Hepatocyte (in vitro differentiated cells): ENCODE measurements at regions not wholly inside any gene's neighbourhood (a gene's known extent, or its start where the extent isn't known, plus 50 kb on each side); places are given as distances from the start of the nearest gene placed in this dataset.

ENCODE experiments used
- EZH2 ChIP-seq: fragments of 200-600 bp; sonication (generic); IDR thresholded peaks from 2 replicates; pipeline ENCODE4 v1.6.1; 2016; ENCODE audit warnings: antibody characterized with exemption, mild to moderate bottlenecking, borderline replicate concordance
- TF ChIP-seq, protein P1 (sequence below): fragments of 200-600 bp; sonication (generic); IDR thresholded peaks from 2 replicates; pipeline ENCODE4 v1.5.1; 2016; ENCODE audit warnings: antibody characterized with exemption, mild to moderate bottlenecking; ENCODE audit not compliant: poor library complexity

DNA sequence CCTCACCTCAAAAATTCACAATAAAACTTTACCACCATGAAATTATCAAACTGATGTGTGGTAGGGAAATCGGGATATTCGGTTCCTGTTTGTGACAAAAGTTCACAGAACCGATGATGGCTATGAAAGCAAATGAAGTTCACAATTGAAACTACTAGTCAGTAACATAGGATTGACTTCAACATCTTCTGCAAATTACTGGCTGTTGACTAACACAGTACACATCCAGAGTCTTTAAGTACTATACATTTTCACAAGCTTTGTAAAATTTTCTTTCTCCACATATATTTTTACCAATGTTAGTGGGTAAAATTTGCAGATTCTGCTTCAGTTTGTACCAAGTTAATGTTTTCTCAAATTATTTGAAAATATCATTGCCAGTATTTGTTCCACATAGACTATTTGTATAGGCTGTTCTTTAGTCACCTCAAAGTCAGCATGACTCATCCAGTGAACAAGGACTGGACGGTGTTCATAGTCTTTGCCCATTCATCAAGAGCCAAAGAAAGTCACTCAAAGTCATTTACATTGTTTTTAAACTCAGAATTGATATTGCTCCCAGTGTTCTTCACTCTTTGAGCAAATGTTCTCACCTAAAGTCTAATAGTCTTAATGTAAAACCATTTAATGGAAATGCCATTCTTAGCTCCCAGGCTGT is 213.4 kb downstream of the USP25 start:
- TF ChIP-seq, protein P1, sequence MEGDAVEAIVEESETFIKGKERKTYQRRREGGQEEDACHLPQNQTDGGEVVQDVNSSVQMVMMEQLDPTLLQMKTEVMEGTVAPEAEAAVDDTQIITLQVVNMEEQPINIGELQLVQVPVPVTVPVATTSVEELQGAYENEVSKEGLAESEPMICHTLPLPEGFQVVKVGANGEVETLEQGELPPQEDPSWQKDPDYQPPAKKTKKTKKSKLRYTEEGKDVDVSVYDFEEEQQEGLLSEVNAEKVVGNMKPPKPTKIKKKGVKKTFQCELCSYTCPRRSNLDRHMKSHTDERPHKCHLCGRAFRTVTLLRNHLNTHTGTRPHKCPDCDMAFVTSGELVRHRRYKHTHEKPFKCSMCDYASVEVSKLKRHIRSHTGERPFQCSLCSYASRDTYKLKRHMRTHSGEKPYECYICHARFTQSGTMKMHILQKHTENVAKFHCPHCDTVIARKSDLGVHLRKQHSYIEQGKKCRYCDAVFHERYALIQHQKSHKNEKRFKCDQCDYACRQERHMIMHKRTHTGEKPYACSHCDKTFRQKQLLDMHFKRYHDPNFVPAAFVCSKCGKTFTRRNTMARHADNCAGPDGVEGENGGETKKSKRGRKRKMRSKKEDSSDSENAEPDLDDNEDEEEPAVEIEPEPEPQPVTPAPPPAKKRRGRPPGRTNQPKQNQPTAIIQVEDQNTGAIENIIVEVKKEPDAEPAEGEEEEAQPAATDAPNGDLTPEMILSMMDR: no peak
- no peak for TF ChIP-seq EZH2
